ENCODE measurements at regions not wholly inside any gene's neighbourhood (a gene's known extent, or its start where the extent isn't known, plus 50 kb on each side); places are given as distances from the start of the nearest gene placed in this dataset.

GRCh38 chr4:96429657-96430056 is 589.8 kb downstream of the PDHA2 start:
- TF ChIP-seq, protein P1, sequence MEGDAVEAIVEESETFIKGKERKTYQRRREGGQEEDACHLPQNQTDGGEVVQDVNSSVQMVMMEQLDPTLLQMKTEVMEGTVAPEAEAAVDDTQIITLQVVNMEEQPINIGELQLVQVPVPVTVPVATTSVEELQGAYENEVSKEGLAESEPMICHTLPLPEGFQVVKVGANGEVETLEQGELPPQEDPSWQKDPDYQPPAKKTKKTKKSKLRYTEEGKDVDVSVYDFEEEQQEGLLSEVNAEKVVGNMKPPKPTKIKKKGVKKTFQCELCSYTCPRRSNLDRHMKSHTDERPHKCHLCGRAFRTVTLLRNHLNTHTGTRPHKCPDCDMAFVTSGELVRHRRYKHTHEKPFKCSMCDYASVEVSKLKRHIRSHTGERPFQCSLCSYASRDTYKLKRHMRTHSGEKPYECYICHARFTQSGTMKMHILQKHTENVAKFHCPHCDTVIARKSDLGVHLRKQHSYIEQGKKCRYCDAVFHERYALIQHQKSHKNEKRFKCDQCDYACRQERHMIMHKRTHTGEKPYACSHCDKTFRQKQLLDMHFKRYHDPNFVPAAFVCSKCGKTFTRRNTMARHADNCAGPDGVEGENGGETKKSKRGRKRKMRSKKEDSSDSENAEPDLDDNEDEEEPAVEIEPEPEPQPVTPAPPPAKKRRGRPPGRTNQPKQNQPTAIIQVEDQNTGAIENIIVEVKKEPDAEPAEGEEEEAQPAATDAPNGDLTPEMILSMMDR (optimal IDR thresholded peaks at IDR 0.05 in 1 of 3, IDR thresholded peaks at IDR 0.05 in 1 of 3, conservative IDR thresholded peaks at IDR 0.05 in 1 of 3; ENCODE audit: extremely low read depth in 1 of 3, insufficient read depth in 2 of 3, low read length in 3 of 3): no peak
- TF ChIP-seq EZH2 (IDR thresholded peaks at IDR 0.05; ENCODE audit: low read length): no peak

Data from keratinocyte (primary cell).